Heart left ventricle (tissue), 13 donors: ENCODE measurements at regions not wholly inside any gene's neighbourhood (a gene's known extent, or its start where the extent isn't known, plus 50 kb on each side); places are given as distances from the start of the nearest gene placed in this dataset.

Source experiments
- POLR2A ChIP-seq, 2 donors: fragments of 450-650 bp; IDR thresholded peaks; one replicate each; pipeline ENCODE4 v1.6.1; 2017; ENCODE audit warnings: antibody characterized with exemption in 2 of 2, mild to moderate bottlenecking in 2 of 2, moderate library complexity in 2 of 2
- TF ChIP-seq, protein P1 (sequence below), 12 donors: fragments of 200-600 bp; sonication (generic) in 4 of 12; IDR thresholded peaks; one replicate each; pipeline versions ENCODE4 v1.5.0 to v1.8.0; 2018 to 2022; ENCODE audit warnings: antibody characterized with exemption in 12 of 12, mild to moderate bottlenecking in 5 of 12
- donor health status: ischemic (EF 13 %, LVEDD 7.1; RV severe dilation, severe dysfunction).
- donor health status: DM: no; HTN: yes; CAD: no.
- donor health status: DM: no; HTN: no; CAD: no.
- donor health status: ischemic (EF 25% LVEDD 6.9; RV normal size, moderate dysfunction).
- donor health status: ischemic (EF 25% LVEDD 5.7; RV mildly dilated, moderate dysfunction).
- donor health status: ischemic (EF 35%, LVEDD 5.7; RV mildly dilated, moderate dysfunction).
- donor health status: nonischemic (EF 11% LVEDD 7.7; RV severe dilation, severe dysfunction).
- donor health status: DM: yes; HTN: yes; CAD: no.
- donor health status: PGD.
- donor health status: ischemic (EF 29% LVEDD 5.4; RV normal size, mild dysfunction).
- donor health status: nonischemic (EF 23%, LVEDD 6.1; RV moderate dilation, normal function).

DNA sequence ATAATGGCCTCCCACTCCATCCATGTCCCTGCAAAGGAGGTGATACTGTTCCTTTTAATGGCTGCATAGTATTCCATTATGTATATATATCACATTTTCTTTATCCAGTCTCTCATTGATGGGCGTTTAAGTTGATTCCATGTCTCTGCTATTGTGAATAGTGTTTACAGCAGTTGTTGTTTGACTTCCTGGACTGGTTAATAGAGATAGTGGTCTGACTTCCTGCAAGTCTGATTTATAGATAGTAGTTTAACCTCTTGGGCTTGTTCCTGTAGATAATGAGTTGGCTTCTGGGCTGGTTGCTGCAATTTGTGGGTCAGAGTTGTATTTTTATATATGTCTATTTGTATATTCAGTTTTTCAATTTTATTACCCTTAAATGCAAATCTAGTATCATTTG, 145.4 kb downstream of the ARL6IP6 start:
- TF ChIP-seq, protein P1, sequence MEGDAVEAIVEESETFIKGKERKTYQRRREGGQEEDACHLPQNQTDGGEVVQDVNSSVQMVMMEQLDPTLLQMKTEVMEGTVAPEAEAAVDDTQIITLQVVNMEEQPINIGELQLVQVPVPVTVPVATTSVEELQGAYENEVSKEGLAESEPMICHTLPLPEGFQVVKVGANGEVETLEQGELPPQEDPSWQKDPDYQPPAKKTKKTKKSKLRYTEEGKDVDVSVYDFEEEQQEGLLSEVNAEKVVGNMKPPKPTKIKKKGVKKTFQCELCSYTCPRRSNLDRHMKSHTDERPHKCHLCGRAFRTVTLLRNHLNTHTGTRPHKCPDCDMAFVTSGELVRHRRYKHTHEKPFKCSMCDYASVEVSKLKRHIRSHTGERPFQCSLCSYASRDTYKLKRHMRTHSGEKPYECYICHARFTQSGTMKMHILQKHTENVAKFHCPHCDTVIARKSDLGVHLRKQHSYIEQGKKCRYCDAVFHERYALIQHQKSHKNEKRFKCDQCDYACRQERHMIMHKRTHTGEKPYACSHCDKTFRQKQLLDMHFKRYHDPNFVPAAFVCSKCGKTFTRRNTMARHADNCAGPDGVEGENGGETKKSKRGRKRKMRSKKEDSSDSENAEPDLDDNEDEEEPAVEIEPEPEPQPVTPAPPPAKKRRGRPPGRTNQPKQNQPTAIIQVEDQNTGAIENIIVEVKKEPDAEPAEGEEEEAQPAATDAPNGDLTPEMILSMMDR (IDR thresholded peaks at IDR 0.05): no peak
- TF ChIP-seq POLR2A (IDR thresholded peaks at IDR 0.05): no peak
